VCaP (cell line): ENCODE measurements at regions not wholly inside any gene's neighbourhood (a gene's known extent, or its start where the extent isn't known, plus 50 kb on each side); places are given as distances from the start of the nearest gene placed in this dataset.

Source experiments
- H3K27ac ChIP-seq: fragments of 450-650 bp; 2 replicates; pipeline ENCODE4 v1.5.1; 2017
- CTCF ChIP-seq: fragments of 450-650 bp; conservative IDR thresholded peaks from 2 replicates; pipeline ENCODE4 v1.5.1; 2017; ENCODE audit warnings: mild to moderate bottlenecking, moderate library complexity

GRCh38 chr6:140572129-140572528 is 1197.7 kb upstream of the CITED2 start:
- TF ChIP-seq CTCF = no peak
- H3K27ac ChIP-seq = no peak overlapping the region

- H3K27ac ChIP-seq = no peak overlapping the region
- no peak for TF ChIP-seq CTCF
Measured at GRCh38 chr6:140571145-140571544, 1196.7 kb upstream of the CITED2 start.

- H3K27ac ChIP-seq = no peak overlapping the region
- no peak for TF ChIP-seq CTCF
Measured at GRCh38 chr6:140567466-140567865, 1193.0 kb upstream of the CITED2 start.

- TF ChIP-seq CTCF = no peak
- H3K27ac ChIP-seq = no peak overlapping the region
Measured at GRCh38 chr6:140566781-140567277, 1192.4 kb upstream of the CITED2 start.

GRCh38 chr6:140563728-140564127 is 1189.3 kb upstream of the CITED2 start:
- no peak overlapping the region for H3K27ac ChIP-seq
- TF ChIP-seq CTCF = no peak

GRCh38 chr6:140561701-140562100 is 1187.3 kb upstream of the CITED2 start:
- TF ChIP-seq CTCF = no peak
- no peak overlapping the region for H3K27ac ChIP-seq

GRCh38 chr6:140560671-140561070 is 1186.2 kb upstream of the CITED2 start:
- no peak overlapping the region for H3K27ac ChIP-seq
- no peak for TF ChIP-seq CTCF
